H1 (cell line): ENCODE measurements at regions not wholly inside any gene's neighbourhood (a gene's known extent, or its start where the extent isn't known, plus 50 kb on each side); places are given as distances from the start of the nearest gene placed in this dataset.

ENCODE experiments used
- ASH2L ChIP-seq: fragments of 200-600, 300-600 bp; sonication (generic); IDR thresholded peaks from one replicate; pipeline ENCODE4 v1.7.1; 2017; ENCODE audit warnings: low read length
- BCL11A ChIP-seq, 2 experiments: IDR thresholded peaks; one replicate each; pipeline ENCODE4 v1.6.1; 2011; ENCODE audit warnings: low read depth in 2 of 2, low read length in 2 of 2, mild to moderate bottlenecking in 2 of 2
- EP300 ChIP-seq, 2 experiments: IDR thresholded peaks; 1 replicate in 1 of 2; 2 replicates in 1 of 2; pipeline ENCODE4 v1.6.1; 2011 to 2012; ENCODE audit warnings: low read depth in 2 of 2, low read length in 2 of 2, mild to moderate bottlenecking in 2 of 2, borderline replicate concordance in 1 of 2, inconsistent platforms in 1 of 2, moderate library complexity in 1 of 2
- KDM5A ChIP-seq: fragments of 200-600 bp; IDR thresholded peaks from 2 replicates; pipeline ENCODE4 v1.7.1; 2012; ENCODE audit warnings: mild to moderate bottlenecking, low read length, inconsistent platforms, mixed read lengths
- NANOG ChIP-seq: IDR thresholded peaks from 2 replicates; pipeline ENCODE4 v1.6.1; 2011; ENCODE audit warnings: low read length, low read depth, mild to moderate bottlenecking, inconsistent platforms; ENCODE audit not compliant: insufficient read depth, poor library complexity, severe bottlenecking
- NRF1 ChIP-seq: IDR thresholded peaks from 2 replicates; pipeline ENCODE4 v1.6.1; 2011; ENCODE audit warnings: mild to moderate bottlenecking, low read depth, low read length, improper control_type of control experiment
- RAD21 ChIP-seq, 2 experiments: IDR thresholded peaks in 1 of 2; conservative IDR thresholded peaks in 1 of 2; 2 replicates each; pipeline ENCODE4 v1.6.1; 2011; ENCODE audit warnings: low read depth in 2 of 2, low read length in 2 of 2, improper control_type of control experiment in 1 of 2, inconsistent platforms in 1 of 2, mild to moderate bottlenecking in 1 of 2, moderate library complexity in 1 of 2
- SIN3A ChIP-seq, 2 experiments: IDR thresholded peaks in 1 of 2; conservative IDR thresholded peaks in 1 of 2; 2 replicates each; pipeline ENCODE4 v1.6.1; 2011 to 2012; ENCODE audit warnings: low read length in 2 of 2, improper control_type of control experiment in 1 of 2, low read depth in 1 of 2, mild to moderate bottlenecking in 1 of 2
- SIRT6 ChIP-seq: IDR thresholded peaks from one replicate; pipeline ENCODE4 v1.7.1; 2012; ENCODE audit warnings: low read length, inconsistent platforms
- SUZ12 ChIP-seq: fragments of 200-600 bp; sonication (generic); IDR thresholded peaks from 2 replicates; pipeline ENCODE4 v1.6.1; 2012; ENCODE audit warnings: mild to moderate bottlenecking, inconsistent platforms, low read length, moderate library complexity, mixed read lengths
- TBP ChIP-seq: IDR thresholded peaks from 2 replicates; pipeline ENCODE4 v1.6.1; 2011; ENCODE audit warnings: low read depth, low read length, improper control_type of control experiment
- TCF12 ChIP-seq: IDR thresholded peaks from 2 replicates; pipeline ENCODE4 v1.6.1; 2011; ENCODE audit warnings: low read depth, mild to moderate bottlenecking, low read length
- TEAD4 ChIP-seq: IDR thresholded peaks from 2 replicates; pipeline ENCODE4 v1.6.1; 2012; ENCODE audit warnings: low read depth, low read length, inconsistent platforms, mixed read lengths
- YY1 ChIP-seq: IDR thresholded peaks from 2 replicates; pipeline ENCODE4 v1.6.1; 2011; ENCODE audit warnings: low read depth, mild to moderate bottlenecking, low read length
- TF ChIP-seq, protein P1 (sequence below): IDR thresholded peaks from 2 replicates; pipeline ENCODE4 v1.6.1; 2012; ENCODE audit warnings: low read length, inconsistent platforms

DNA sequence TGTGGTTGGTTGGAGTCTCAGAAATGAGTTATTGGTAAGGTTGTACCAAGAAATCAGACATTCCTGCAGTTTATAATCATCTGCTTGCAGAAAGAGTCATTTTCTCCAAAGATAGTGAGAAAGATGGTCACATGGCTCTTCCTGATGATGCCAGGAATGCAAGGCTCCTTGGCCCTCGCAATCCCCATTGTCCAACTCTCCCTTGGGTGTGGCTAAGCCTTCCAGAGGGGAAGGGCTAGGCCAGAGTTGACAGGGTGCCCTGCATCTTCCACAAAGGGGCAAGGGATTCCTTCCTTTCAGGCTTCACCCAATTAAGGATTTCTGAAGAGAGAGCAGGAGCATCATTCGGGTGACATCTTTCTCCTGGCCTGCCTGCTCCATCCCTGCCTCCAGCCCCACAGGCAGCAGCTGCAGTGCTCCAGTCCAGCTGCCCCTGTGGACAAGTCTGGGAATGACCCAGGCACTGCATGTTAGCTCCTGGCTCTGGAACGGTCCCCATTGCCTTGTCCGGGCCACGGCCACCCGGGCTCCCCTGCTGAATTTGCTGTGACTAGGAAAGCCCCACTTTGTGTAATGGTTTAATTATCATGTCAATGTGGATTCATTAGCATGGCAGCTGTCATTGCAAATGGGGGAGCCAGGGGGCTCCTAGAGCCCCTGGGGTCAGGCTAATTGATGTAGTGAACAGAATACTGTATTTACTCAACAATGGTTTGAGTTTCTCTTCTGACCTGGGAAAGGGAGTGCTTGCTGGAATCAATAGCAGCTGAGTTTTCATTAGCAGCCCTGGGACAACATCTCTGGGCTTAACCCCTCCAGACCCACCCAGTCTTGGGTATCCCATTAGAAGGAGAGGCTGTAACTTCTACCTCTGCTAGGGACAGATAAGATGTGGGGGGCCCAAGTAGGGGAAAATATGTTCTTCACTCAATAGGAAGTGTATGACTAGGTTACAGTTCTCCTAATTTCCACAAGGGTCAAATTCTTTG is 112.6 kb upstream of the TBX20 start (continued):
- TF ChIP-seq NRF1 (no peak), KDM5A (no peak), TEAD4 (0 out of 2 replicates have a peak, but pooled peaks have one; percentile 4), YY1 (0 out of 2 replicates have a peak, but pooled peaks have one; percentile 14), ASH2L (no peak), RAD21 (IDR thresholded peaks at IDR 0.05 in 1 of 2, conservative IDR thresholded peaks at IDR 0.05 in 1 of 2; ENCODE audit: low read depth in 2 of 2, low read length in 2 of 2) (peak in 1 of 2 experiments; percentile 12; a peak in 2 of 4 replicates), TBP (no peak), BCL11A (IDR thresholded peaks at IDR 0.05; ENCODE audit: low read depth in 2 of 2, low read length in 2 of 2) (peak in 1 of 2 experiments; percentile 80), SUZ12 (no peak), EP300 (IDR thresholded peaks at IDR 0.05; ENCODE audit: borderline replicate concordance in 1 of 2, low read depth in 2 of 2, low read length in 2 of 2) (peak in 1 of 2 experiments; percentile 76; a peak in 1 of 3 replicates), SIN3A (conservative IDR thresholded peaks at IDR 0.05 in 1 of 2, IDR thresholded peaks at IDR 0.05 in 1 of 2; ENCODE audit: low read depth in 1 of 2, low read length in 2 of 2) (peak in 1 of 2 experiments; percentile 63; a peak in 1 of 4 replicates), SIRT6 (no peak), NANOG (peak; percentile 85), TCF12 (peak; percentile 81; the same call in 1 of the 2 replicates)
- TF ChIP-seq, protein P1, sequence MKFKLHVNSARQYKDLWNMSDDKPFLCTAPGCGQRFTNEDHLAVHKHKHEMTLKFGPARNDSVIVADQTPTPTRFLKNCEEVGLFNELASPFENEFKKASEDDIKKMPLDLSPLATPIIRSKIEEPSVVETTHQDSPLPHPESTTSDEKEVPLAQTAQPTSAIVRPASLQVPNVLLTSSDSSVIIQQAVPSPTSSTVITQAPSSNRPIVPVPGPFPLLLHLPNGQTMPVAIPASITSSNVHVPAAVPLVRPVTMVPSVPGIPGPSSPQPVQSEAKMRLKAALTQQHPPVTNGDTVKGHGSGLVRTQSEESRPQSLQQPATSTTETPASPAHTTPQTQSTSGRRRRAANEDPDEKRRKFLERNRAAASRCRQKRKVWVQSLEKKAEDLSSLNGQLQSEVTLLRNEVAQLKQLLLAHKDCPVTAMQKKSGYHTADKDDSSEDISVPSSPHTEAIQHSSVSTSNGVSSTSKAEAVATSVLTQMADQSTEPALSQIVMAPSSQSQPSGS = 0 out of 2 replicates have a peak, but pooled peaks have one; percentile 20
- TF ChIP-seq, all 59 proteins: peak for 13
